ENCODE measurements at regions not wholly inside any gene's neighbourhood (a gene's known extent, or its start where the extent isn't known, plus 50 kb on each side); places are given as distances from the start of the nearest gene placed in this dataset.

GRCh38 chr20:19936466-19937200 is 80.5 kb upstream of the NAA20 start:
- TF ChIP-seq CTCF (IDR thresholded peaks at IDR 0.05; ENCODE audit: low read depth, low read length) = no peak
- DNase-seq (ENCODE audit: extremely low read depth, low read depth) = no peak

- no peak for DNase-seq (ENCODE audit: extremely low read depth, low read depth)
- no peak for TF ChIP-seq CTCF (IDR thresholded peaks at IDR 0.05; ENCODE audit: low read depth, low read length)
These were observed 79.9 kb upstream of the NAA20 start for GRCh38 chr20:19937218-19937617.

- DNase-seq (ENCODE audit: extremely low read depth, low read depth) = no peak
- no peak for TF ChIP-seq CTCF (IDR thresholded peaks at IDR 0.05; ENCODE audit: low read depth, low read length)
These were observed 79.3 kb upstream of the NAA20 start for GRCh38 chr20:19937651-19938420.

- no peak for TF ChIP-seq CTCF (IDR thresholded peaks at IDR 0.05; ENCODE audit: low read depth, low read length)
These were observed 78.6 kb upstream of the NAA20 start for GRCh38 chr20:19938421-19939090.

GRCh38 chr20:19940988-19941460 is 76.1 kb upstream of the NAA20 start:
- DNase-seq (ENCODE audit: extremely low read depth, low read depth) = no peak
- no peak for TF ChIP-seq CTCF (IDR thresholded peaks at IDR 0.05; ENCODE audit: low read depth, low read length)

More at GRCh38 chr20:19938421-19939090, 78.6 kb upstream of the NAA20 start:
- no peak for DNase-seq (ENCODE audit: extremely low read depth, low read depth)

GRCh38 chr20:19942611-19943010 is 74.6 kb upstream of the NAA20 start:
- DNase-seq (ENCODE audit: extremely low read depth, low read depth) = no peak
- TF ChIP-seq CTCF (IDR thresholded peaks at IDR 0.05; ENCODE audit: low read depth, low read length) = no peak
